ENCODE measurements at regions not wholly inside any gene's neighbourhood (a gene's known extent, or its start where the extent isn't known, plus 50 kb on each side); places are given as distances from the start of the nearest gene placed in this dataset.
"Not testable (repeated sequence)": the region's sequence is repeated elsewhere in the genome, so short reads cannot be mapped to it uniquely, and the experiment has no call there.

- Mint-ChIP-seq H3K4me1 (ENCODE audit: low read depth) (no peaks in the 10 kb centered on the region), H3K36me3 (ENCODE audit: low read depth) (no peaks in the 10 kb centered on the region), H3K4me3 (no peak overlapping the region), H3K9me3 (no peaks in the 10 kb centered on the region), H3K27me3 (ENCODE audit: low read depth) (peaks cover 3% of the 10 kb centered on the region), H3K27ac (no peak overlapping the region)
- no peak for DNase-seq
- intact Hi-C loops (cut with micrococcal nuclease) = no loop called here
- CTCF ChIA-PET = no interaction called here
Measured at GRCh38 chr19:30280018-30280417, 92.2 kb upstream of the ZNF536 start.

GRCh38 chr19:30281906-30282305, 90.3 kb upstream of the ZNF536 start:
- H3K4me1 Mint-ChIP-seq (ENCODE audit: low read depth) = no peaks in the 10 kb centered on the region
- H3K27ac Mint-ChIP-seq = no peak overlapping the region
- intact Hi-C loops (cut with micrococcal nuclease) = no loop called here
- CTCF ChIA-PET = no interaction called here
- H3K36me3 Mint-ChIP-seq (ENCODE audit: low read depth) = no peaks in the 10 kb centered on the region
- H3K27me3 Mint-ChIP-seq (ENCODE audit: low read depth) = peaks cover 6% of the 10 kb centered on the region
- DNase-seq = no peak
- no peak overlapping the region for H3K4me3 Mint-ChIP-seq
- H3K9me3 Mint-ChIP-seq = peaks cover 1% of the 10 kb centered on the region

GRCh38 chr19:30283556-30283955, 88.6 kb upstream of the ZNF536 start:
- H3K9me3 Mint-ChIP-seq = peaks cover 1% of the 10 kb centered on the region
- intact Hi-C loops (cut with micrococcal nuclease) = no loop called here

GRCh38 chr19:30284209-30284608, 88.0 kb upstream of the ZNF536 start:
- H3K27me3 Mint-ChIP-seq (ENCODE audit: low read depth) = peaks cover 6% of the 10 kb centered on the region
- CTCF ChIA-PET = no interaction called here
- intact Hi-C loops (cut with micrococcal nuclease) = no loop called here
- no peak overlapping the region for H3K27ac Mint-ChIP-seq
- H3K9me3 Mint-ChIP-seq = peaks cover 1% of the 10 kb centered on the region
- DNase-seq = no peak
- no peaks in the 10 kb centered on the region for H3K36me3 Mint-ChIP-seq (ENCODE audit: low read depth)
- no peak overlapping the region for H3K4me3 Mint-ChIP-seq
- no peaks in the 10 kb centered on the region for H3K4me1 Mint-ChIP-seq (ENCODE audit: low read depth)

More at GRCh38 chr19:30283556-30283955, 88.6 kb upstream of the ZNF536 start:
- H3K4me3 Mint-ChIP-seq = no peak overlapping the region
- no peak for DNase-seq
- H3K4me1 Mint-ChIP-seq (ENCODE audit: low read depth) = no peaks in the 10 kb centered on the region
- H3K36me3 Mint-ChIP-seq (ENCODE audit: low read depth) = no peaks in the 10 kb centered on the region
- CTCF ChIA-PET = no interaction called here
- H3K27me3 Mint-ChIP-seq (ENCODE audit: low read depth) = peaks cover 6% of the 10 kb centered on the region
- H3K27ac Mint-ChIP-seq = no peak overlapping the region

GRCh38 chr19:30284885-30285284, 87.3 kb upstream of the ZNF536 start:
- H3K4me3 Mint-ChIP-seq = no peak overlapping the region
- intact Hi-C loops (cut with micrococcal nuclease) = no loop called here
- CTCF ChIA-PET = no interaction called here
- no peaks in the 10 kb centered on the region for H3K36me3 Mint-ChIP-seq (ENCODE audit: low read depth)
- no peak overlapping the region for H3K27ac Mint-ChIP-seq
- H3K27me3 Mint-ChIP-seq (ENCODE audit: low read depth) = peaks cover 6% of the 10 kb centered on the region
- DNase-seq = no peak
- no peaks in the 10 kb centered on the region for H3K4me1 Mint-ChIP-seq (ENCODE audit: low read depth)
- H3K9me3 Mint-ChIP-seq = peaks cover 1% of the 10 kb centered on the region

GRCh38 chr19:30286378-30286777, 85.8 kb upstream of the ZNF536 start:
- Mint-ChIP-seq H3K4me3 (no peak overlapping the region), H3K4me1 (ENCODE audit: low read depth) (no peaks in the 10 kb centered on the region), H3K27ac (no peak overlapping the region), H3K27me3 (ENCODE audit: low read depth) (peaks cover 7% of the 10 kb centered on the region), H3K9me3 (peaks cover 4% of the 10 kb centered on the region), H3K36me3 (ENCODE audit: low read depth) (no peaks in the 10 kb centered on the region)
- CTCF ChIA-PET = no interaction called here
- intact Hi-C loops (cut with micrococcal nuclease) = no loop called here
- no peak for DNase-seq

- no peak overlapping the region for H3K27ac Mint-ChIP-seq
- intact Hi-C loops (cut with micrococcal nuclease) = no loop called here
- H3K4me3 Mint-ChIP-seq = no peak overlapping the region
- CTCF ChIA-PET = no interaction called here
- no peaks in the 10 kb centered on the region for H3K36me3 Mint-ChIP-seq (ENCODE audit: low read depth)
- H3K27me3 Mint-ChIP-seq (ENCODE audit: low read depth) = peaks cover 7% of the 10 kb centered on the region
- peaks cover 7% of the 10 kb centered on the region for H3K9me3 Mint-ChIP-seq
- H3K4me1 Mint-ChIP-seq (ENCODE audit: low read depth) = no peaks in the 10 kb centered on the region
- no peak for DNase-seq
Measured at GRCh38 chr19:30287259-30287658, 84.9 kb upstream of the ZNF536 start.

GRCh38 chr19:30287973-30288372, 84.2 kb upstream of the ZNF536 start:
- H3K36me3 Mint-ChIP-seq (ENCODE audit: low read depth) = no peaks in the 10 kb centered on the region
- H3K4me3 Mint-ChIP-seq = no peak overlapping the region
- DNase-seq = no peak
- H3K4me1 Mint-ChIP-seq (ENCODE audit: low read depth) = no peaks in the 10 kb centered on the region
- H3K9me3 Mint-ChIP-seq = peaks cover 7% of the 10 kb centered on the region
- intact Hi-C loops (cut with micrococcal nuclease) = no loop called here
- CTCF ChIA-PET = no interaction called here
- peaks cover 7% of the 10 kb centered on the region for H3K27me3 Mint-ChIP-seq (ENCODE audit: low read depth)
- H3K27ac Mint-ChIP-seq = no peak overlapping the region

GRCh38 chr19:30288911-30289310, 83.3 kb upstream of the ZNF536 start:
- no peak for DNase-seq
- CTCF ChIA-PET = no interaction called here
- no peaks in the 10 kb centered on the region for H3K36me3 Mint-ChIP-seq (ENCODE audit: low read depth)
- H3K4me3 Mint-ChIP-seq = no peak overlapping the region
- H3K4me1 Mint-ChIP-seq (ENCODE audit: low read depth) = no peaks in the 10 kb centered on the region
- peaks cover 7% of the 10 kb centered on the region for H3K9me3 Mint-ChIP-seq
- H3K27me3 Mint-ChIP-seq (ENCODE audit: low read depth) = peaks cover 7% of the 10 kb centered on the region
- H3K27ac Mint-ChIP-seq = no peak overlapping the region
- intact Hi-C loops (cut with micrococcal nuclease) = no loop called here

GRCh38 chr19:30289336-30289735, 82.8 kb upstream of the ZNF536 start:
- Mint-ChIP-seq H3K27me3 (ENCODE audit: low read depth) (peaks cover 7% of the 10 kb centered on the region), H3K27ac (no peak overlapping the region), H3K4me3 (no peak overlapping the region), H3K4me1 (ENCODE audit: low read depth) (no peaks in the 10 kb centered on the region), H3K36me3 (ENCODE audit: low read depth) (no peaks in the 10 kb centered on the region), H3K9me3 (peaks cover 7% of the 10 kb centered on the region)
- intact Hi-C loops (cut with micrococcal nuclease) = no loop called here
- CTCF ChIA-PET = no interaction called here
- DNase-seq = no peak

GRCh38 chr19:30290805-30291204, 81.4 kb upstream of the ZNF536 start:
- H3K27me3 Mint-ChIP-seq (ENCODE audit: low read depth); DNase-seq; H3K9me3 Mint-ChIP-seq; intact Hi-C loops (cut with micrococcal nuclease); H3K27ac Mint-ChIP-seq; H3K4me1 Mint-ChIP-seq (ENCODE audit: low read depth); CTCF ChIA-PET; H3K4me3 Mint-ChIP-seq; H3K36me3 Mint-ChIP-seq (ENCODE audit: low read depth): not testable (repeated sequence)

GRCh38 chr19:30293051-30293785, 79.0 kb upstream of the ZNF536 start:
- DNase-seq = no peak
- H3K4me3 Mint-ChIP-seq = no peak overlapping the region
- peaks cover 4% of the 10 kb centered on the region for H3K27me3 Mint-ChIP-seq (ENCODE audit: low read depth)
- no peaks in the 10 kb centered on the region for H3K36me3 Mint-ChIP-seq (ENCODE audit: low read depth)
- H3K9me3 Mint-ChIP-seq = peaks cover 6% of the 10 kb centered on the region
- CTCF ChIA-PET = no interaction called here
- H3K27ac Mint-ChIP-seq = no peak overlapping the region
- intact Hi-C loops (cut with micrococcal nuclease) = no loop called here
- H3K4me1 Mint-ChIP-seq (ENCODE audit: low read depth) = no peaks in the 10 kb centered on the region

- H3K27ac Mint-ChIP-seq = no peak overlapping the region
- intact Hi-C loops (cut with micrococcal nuclease) = no loop called here
- no peaks in the 10 kb centered on the region for H3K9me3 Mint-ChIP-seq
- H3K4me1 Mint-ChIP-seq (ENCODE audit: low read depth) = no peaks in the 10 kb centered on the region
- H3K36me3 Mint-ChIP-seq (ENCODE audit: low read depth) = no peaks in the 10 kb centered on the region
- CTCF ChIA-PET = no interaction called here
- no peak overlapping the region for H3K4me3 Mint-ChIP-seq
- no peak for DNase-seq
- no peaks in the 10 kb centered on the region for H3K27me3 Mint-ChIP-seq (ENCODE audit: low read depth)
Measured at GRCh38 chr19:30297969-30298368, 74.2 kb upstream of the ZNF536 start.
